Esophagus squamous epithelium (tissue), 4 donors: ENCODE measurements at regions not wholly inside any gene's neighbourhood (a gene's known extent, or its start where the extent isn't known, plus 50 kb on each side); places are given as distances from the start of the nearest gene placed in this dataset.

Source experiments
- CTCF ChIP-seq, 6 experiments: fragments of 450-650 bp in 4 of 6; fragments of 200-600 bp in 2 of 6; sonication (generic) in 2 of 6; IDR thresholded peaks; one replicate each; pipeline ENCODE4 v1.5.1; 2016 to 2019; ENCODE audit warnings: antibody characterized with exemption in 6 of 6, mild to moderate bottlenecking in 4 of 6, moderate library complexity in 4 of 6
- POLR2A ChIP-seq, 4 donors: fragments of 450-650 bp; IDR thresholded peaks; one replicate each; pipeline ENCODE4 v1.6.1; 2017; ENCODE audit warnings: antibody characterized with exemption in 4 of 4, mild to moderate bottlenecking in 4 of 4, moderate library complexity in 3 of 4

GRCh38 chr6:19605624-19606023, 231.5 kb upstream of the ID4 start:
- TF ChIP-seq CTCF (IDR thresholded peaks at IDR 0.05): no peak
- TF ChIP-seq POLR2A (IDR thresholded peaks at IDR 0.05): no peak
